GM12878 (cell line): ENCODE measurements at regions not wholly inside any gene's neighbourhood (a gene's known extent, or its start where the extent isn't known, plus 50 kb on each side); places are given as distances from the start of the nearest gene placed in this dataset.

Experiments used
- ATAC-seq: fragments of 200-7000 bp; cut with Tn5 transposase; 3 replicates; pipeline ENCODE4 v1.9.1; 2020; ENCODE audit warnings: mild to moderate bottlenecking, moderate library complexity
- BruUV-seq: library from RNA; stranded (reverse); fragments of 400-500 nt; replicated peaks from 2 replicates; lab custom pipeline; 2021; lab: Mats Ljungman, UMichigan
- CTCF ChIA-PET: fragments of 300-600 bp; sonication (Branson Sonifier 250); formaldehyde crosslinking; extraction: SDS; loops from one replicate; lab custom pipeline; 2021; ENCODE audit warnings: inconsistent platforms; lab: Yijun Ruan, JAX
- POLR2A ChIA-PET: fragments of 350-600 bp; formaldehyde crosslinking; extraction: SDS; loops from one replicate; lab custom pipeline; 2021; ENCODE audit warnings: inconsistent platforms; lab: Charles Lee
- RAD21 ChIA-PET: fragments of 300-600 bp; sonication (Branson Sonifier 250); formaldehyde crosslinking; loops from one replicate; lab custom pipeline; 2023; ENCODE audit warnings: antibody characterized with exemption; ENCODE audit not compliant: unreplicated experiment; lab: Charles Lee
- SMC1A ChIA-PET: fragments of 300-600 bp; sonication (Branson Sonifier 250); formaldehyde crosslinking; loops from one replicate; lab custom pipeline; 2023; ENCODE audit not compliant: unreplicated experiment, uncharacterized antibody; lab: Charles Lee
- DNase-seq: peaks from one replicate; pipeline ENCODE4 v3.0.0-alpha.2; 2011; ENCODE audit warnings: low read depth, low spot score
- FAIRE-seq: peaks from 3 replicates; lab custom pipeline; 2011; peaks lifted over from hg19 to GRCh38; lab: Jason Lieb, UNC
- H2AFZ ChIP-seq: 2 replicates; pipeline ENCODE4 v1.6.0; 2011; ENCODE audit warnings: low read depth, low read length, control low read depth; ENCODE audit not compliant: control insufficient read depth
- H3K27ac ChIP-seq: 2 replicates; pipeline ENCODE4 v1.5.1; 2011; ENCODE audit warnings: control low read depth; ENCODE audit not compliant: control insufficient read depth, insufficient read depth
- H3K27me3 ChIP-seq, 2 experiments: replicated peaks in 1 of 2; 2 replicates each; pipeline versions ENCODE4 v1.6.0 to v1.6.1; 2011; ENCODE audit warnings: low read length in 1 of 2; ENCODE audit not compliant: control insufficient read depth in 2 of 2, insufficient read depth in 2 of 2
- H3K36me3 ChIP-seq, 2 experiments: 2 replicates each; pipeline ENCODE4 v1.5.1; 2011; ENCODE audit warnings: low read length in 1 of 2; ENCODE audit not compliant: control insufficient read depth in 2 of 2, insufficient read depth in 2 of 2
- H3K4me1 ChIP-seq: 2 replicates; pipeline ENCODE4 v1.6.1; 2011; ENCODE audit warnings: mild to moderate bottlenecking, low read length, moderate library complexity, mixed read lengths; ENCODE audit not compliant: control insufficient read depth, insufficient read depth
- H3K4me2 ChIP-seq: 2 replicates; pipeline ENCODE4 v1.6.0; 2011; ENCODE audit warnings: control low read depth; ENCODE audit not compliant: control insufficient read depth, insufficient read depth
- H3K4me3 ChIP-seq: fragments of 200-600 bp; sonication (generic); 2 replicates; pipeline ENCODE4 v1.5.1; 2016
- H3K79me2 ChIP-seq: 2 replicates; pipeline ENCODE4 v1.6.0; 2011; ENCODE audit warnings: low read length; ENCODE audit not compliant: control insufficient read depth, insufficient read depth
- H3K9ac ChIP-seq: 2 replicates; pipeline ENCODE4 v1.8.0; 2011; ENCODE audit warnings: low read length, control low read depth, mixed read lengths; ENCODE audit not compliant: control insufficient read depth, insufficient read depth
- H3K9me3 ChIP-seq: replicated peaks from 3 replicates; pipeline ENCODE4 v1.5.1; 2011; ENCODE audit warnings: mild to moderate bottlenecking, low read length; ENCODE audit not compliant: control insufficient read depth, insufficient read depth
- H4K20me1 ChIP-seq: 2 replicates; pipeline ENCODE4 v1.6.0; 2011; ENCODE audit not compliant: control insufficient read depth, insufficient read depth
- CBFB ChIP-seq: IDR thresholded peaks from 2 replicates; pipeline ENCODE4 v1.6.1; 2016; ENCODE audit warnings: antibody characterized with exemption, low read depth
- DPF2 ChIP-seq: fragments of 450-650 bp; IDR thresholded peaks from 2 replicates; pipeline ENCODE4 v1.6.1; 2017; ENCODE audit warnings: mild to moderate bottlenecking
- ELK1 ChIP-seq: IDR thresholded peaks from 2 replicates; pipeline ENCODE4 v1.6.1; 2012; ENCODE audit warnings: low read depth, low read length, improper control_type of control experiment
- FOS ChIP-seq: IDR thresholded peaks from 3 replicates; pipeline ENCODE4 v1.6.1; 2011; ENCODE audit warnings: borderline replicate concordance; ENCODE audit not compliant: insufficient read length; ENCODE audit errors: extremely low read depth
- MXI1 ChIP-seq: fragments of 150-350 bp; IDR thresholded peaks from 2 replicates; pipeline ENCODE4 v1.6.1; 2011; ENCODE audit warnings: low read depth, mild to moderate bottlenecking, inconsistent platforms, low read length, improper control_type of control experiment
- PRDM15 ChIP-seq: fragments of 450-650 bp; formaldehyde crosslinking; IDR thresholded peaks from 2 replicates; pipeline ENCODE4 v1.4.0; 2020; ENCODE audit warnings: mild to moderate bottlenecking, moderate library complexity
- SMARCA5 ChIP-seq: fragments of 450-650 bp; IDR thresholded peaks from 2 replicates; pipeline ENCODE4 v1.6.1; 2017; ENCODE audit warnings: mild to moderate bottlenecking
- WGBS: methylation state at CpG from one replicate; pipeline ENCODE4 v1.1.6; 2016; ENCODE audit warnings: low lambda C conversion rate; ENCODE audit not compliant: insufficient replicate concordance, insufficient coverage; ENCODE audit errors: missing lambda C conversion rate; 5-methylcytosine and 5-hydroxymethylcytosine counted together
- in situ Hi-C: fragments of 300-500 bp; cut with MboI; formaldehyde crosslinking; loops from 9 replicates; pipeline ENCODE4 v1.14.3; 2018; ENCODE audit warnings: mixed read lengths
- intact Hi-C: fragments of 100-400 bp; cut with micrococcal nuclease; formaldehyde crosslinking; loops from one replicate; pipeline ENCODE4 v1.14.2; 2022; ENCODE audit not compliant: unreplicated experiment
- TF ChIP-seq, protein P1 (sequence below): IDR thresholded peaks from 2 replicates; pipeline ENCODE4 v1.6.1; 2012; ENCODE audit warnings: low read length, inconsistent platforms
- TF ChIP-seq, protein P2 (sequence below): fragments of 150-350 bp; IDR thresholded peaks from 2 replicates; pipeline ENCODE4 v1.6.1; 2016; ENCODE audit warnings: low read depth, low read length

- no peak overlapping the region for H2AFZ ChIP-seq
- no peaks in the 10 kb centered on the region for H4K20me1 ChIP-seq
- FAIRE-seq (no peak), DNase-seq (no peak), ATAC-seq (no peak)
- H3K27me3 ChIP-seq = no peaks in the 10 kb centered on the region
- ChIA-PET POLR2A (no interaction called here), CTCF (interaction anchor here (1.2 kb wide), 1 partner anchor 23 kb away, joined by 3 read pairs; no protein-coding TSS in a partner anchor), RAD21 (no interaction called here), SMC1A (no interaction called here)
- no peak overlapping the region for H3K4me3 ChIP-seq
- H3K27ac ChIP-seq = no peak overlapping the region
- WGBS = 58% methylated on average over 4 of the region's 4 CpGs
- H3K4me2 ChIP-seq = no peak overlapping the region
- in situ Hi-C loops = no loop called here
- TF ChIP-seq CBFB (no peak), PRDM15 (CRISPR knock-in tag) (no peak), FOS (no peak), ELK1 (no peak), DPF2 (no peak), MXI1 (no peak), SMARCA5 (no peak)
- TF ChIP-seq, protein P1, sequence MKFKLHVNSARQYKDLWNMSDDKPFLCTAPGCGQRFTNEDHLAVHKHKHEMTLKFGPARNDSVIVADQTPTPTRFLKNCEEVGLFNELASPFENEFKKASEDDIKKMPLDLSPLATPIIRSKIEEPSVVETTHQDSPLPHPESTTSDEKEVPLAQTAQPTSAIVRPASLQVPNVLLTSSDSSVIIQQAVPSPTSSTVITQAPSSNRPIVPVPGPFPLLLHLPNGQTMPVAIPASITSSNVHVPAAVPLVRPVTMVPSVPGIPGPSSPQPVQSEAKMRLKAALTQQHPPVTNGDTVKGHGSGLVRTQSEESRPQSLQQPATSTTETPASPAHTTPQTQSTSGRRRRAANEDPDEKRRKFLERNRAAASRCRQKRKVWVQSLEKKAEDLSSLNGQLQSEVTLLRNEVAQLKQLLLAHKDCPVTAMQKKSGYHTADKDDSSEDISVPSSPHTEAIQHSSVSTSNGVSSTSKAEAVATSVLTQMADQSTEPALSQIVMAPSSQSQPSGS = no peak
- TF ChIP-seq, protein P2, sequence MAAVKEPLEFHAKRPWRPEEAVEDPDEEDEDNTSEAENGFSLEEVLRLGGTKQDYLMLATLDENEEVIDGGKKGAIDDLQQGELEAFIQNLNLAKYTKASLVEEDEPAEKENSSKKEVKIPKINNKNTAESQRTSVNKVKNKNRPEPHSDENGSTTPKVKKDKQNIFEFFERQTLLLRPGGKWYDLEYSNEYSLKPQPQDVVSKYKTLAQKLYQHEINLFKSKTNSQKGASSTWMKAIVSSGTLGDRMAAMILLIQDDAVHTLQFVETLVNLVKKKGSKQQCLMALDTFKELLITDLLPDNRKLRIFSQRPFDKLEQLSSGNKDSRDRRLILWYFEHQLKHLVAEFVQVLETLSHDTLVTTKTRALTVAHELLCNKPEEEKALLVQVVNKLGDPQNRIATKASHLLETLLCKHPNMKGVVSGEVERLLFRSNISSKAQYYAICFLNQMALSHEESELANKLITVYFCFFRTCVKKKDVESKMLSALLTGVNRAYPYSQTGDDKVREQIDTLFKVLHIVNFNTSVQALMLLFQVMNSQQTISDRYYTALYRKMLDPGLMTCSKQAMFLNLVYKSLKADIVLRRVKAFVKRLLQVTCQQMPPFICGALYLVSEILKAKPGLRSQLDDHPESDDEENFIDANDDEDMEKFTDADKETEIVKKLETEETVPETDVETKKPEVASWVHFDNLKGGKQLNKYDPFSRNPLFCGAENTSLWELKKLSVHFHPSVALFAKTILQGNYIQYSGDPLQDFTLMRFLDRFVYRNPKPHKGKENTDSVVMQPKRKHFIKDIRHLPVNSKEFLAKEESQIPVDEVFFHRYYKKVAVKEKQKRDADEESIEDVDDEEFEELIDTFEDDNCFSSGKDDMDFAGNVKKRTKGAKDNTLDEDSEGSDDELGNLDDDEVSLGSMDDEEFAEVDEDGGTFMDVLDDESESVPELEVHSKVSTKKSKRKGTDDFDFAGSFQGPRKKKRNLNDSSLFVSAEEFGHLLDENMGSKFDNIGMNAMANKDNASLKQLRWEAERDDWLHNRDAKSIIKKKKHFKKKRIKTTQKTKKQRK = no peak
- H3K4me1 ChIP-seq = no peaks in the 10 kb centered on the region
- no peaks in the 10 kb centered on the region for H3K36me3 ChIP-seq
- H3K9me3 ChIP-seq = no peaks in the 10 kb centered on the region
- no peaks in the 10 kb centered on the region for H3K79me2 ChIP-seq
- intact Hi-C loops = no loop called here
- no TSS peak for BruUV-seq
- no peak overlapping the region for H3K9ac ChIP-seq
These were observed 233.3 kb downstream of the FAM170A start for GRCh38 chr5:119862619-119863018.
